A549 (cell line): ENCODE measurements at regions not wholly inside any gene's neighbourhood (a gene's known extent, or its start where the extent isn't known, plus 50 kb on each side); places are given as distances from the start of the nearest gene placed in this dataset.

Experiments used
- CEBPB ChIP-seq, 2 experiments: fragments of >200 bp in 1 of 2; sonication (Bioruptor Twin) in 1 of 2; formaldehyde crosslinking in 1 of 2; IDR thresholded peaks; 2 replicates each; pipeline ENCODE4 v1.6.1; 2012 to 2016
- CHD4 ChIP-seq: fragments of 200-600 bp; sonication (generic); IDR thresholded peaks from 2 replicates; pipeline ENCODE4 v1.6.1; 2016; ENCODE audit warnings: antibody characterized with exemption, mild to moderate bottlenecking, borderline replicate concordance
- MYC ChIP-seq: IDR thresholded peaks from 2 replicates; pipeline ENCODE4 v1.6.1; 2012; ENCODE audit warnings: mild to moderate bottlenecking, inconsistent platforms, low read length, improper control_type of control experiment, borderline replicate concordance
- PHF8 ChIP-seq: fragments of 200-600 bp; sonication (generic); IDR thresholded peaks from 2 replicates; pipeline ENCODE4 v1.6.1; 2016; ENCODE audit warnings: low read depth, mild to moderate bottlenecking, antibody characterized with exemption, moderate library complexity, borderline replicate concordance
- POLR2A ChIP-seq: IDR thresholded peaks from 2 replicates; pipeline ENCODE4 v1.6.1; 2012; ENCODE audit warnings: mild to moderate bottlenecking, low read length
- TF ChIP-seq, protein P1 (sequence below): fragments of 150-350 bp; IDR thresholded peaks from 2 replicates; pipeline ENCODE4 v1.6.1; 2014; ENCODE audit warnings: low read depth, mild to moderate bottlenecking, low read length
- TF ChIP-seq, protein P2 (sequence below): fragments of >200 bp; sonication (Bioruptor Twin); formaldehyde crosslinking; IDR thresholded peaks from 3 replicates; pipeline ENCODE4 v1.5.1; 2016

DNA sequence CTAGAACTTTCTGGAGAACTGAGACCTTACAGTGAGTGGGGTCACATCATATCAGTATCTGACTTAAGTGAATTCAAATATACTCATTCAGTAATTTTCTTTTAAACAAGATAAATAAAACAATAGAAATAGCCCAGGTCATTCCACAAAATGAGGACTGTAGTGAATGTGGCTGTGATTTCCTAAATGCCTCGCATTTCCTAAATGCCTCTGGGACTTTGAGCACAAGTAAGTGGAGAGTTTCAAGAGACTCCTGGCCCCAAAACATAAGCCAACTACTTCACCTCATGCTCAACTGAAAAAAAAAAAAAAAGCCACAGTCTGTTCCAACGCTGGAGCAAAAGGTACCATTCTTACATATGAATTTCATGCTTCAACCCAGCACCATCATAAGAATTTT lies 81.5 kb downstream of the ZNF281 start:
- TF ChIP-seq PHF8 (no peak), MYC (no peak), POLR2A (no peak), CEBPB (IDR thresholded peaks at IDR 0.05) (no peak), CHD4 (no peak)
- TF ChIP-seq, protein P1, sequence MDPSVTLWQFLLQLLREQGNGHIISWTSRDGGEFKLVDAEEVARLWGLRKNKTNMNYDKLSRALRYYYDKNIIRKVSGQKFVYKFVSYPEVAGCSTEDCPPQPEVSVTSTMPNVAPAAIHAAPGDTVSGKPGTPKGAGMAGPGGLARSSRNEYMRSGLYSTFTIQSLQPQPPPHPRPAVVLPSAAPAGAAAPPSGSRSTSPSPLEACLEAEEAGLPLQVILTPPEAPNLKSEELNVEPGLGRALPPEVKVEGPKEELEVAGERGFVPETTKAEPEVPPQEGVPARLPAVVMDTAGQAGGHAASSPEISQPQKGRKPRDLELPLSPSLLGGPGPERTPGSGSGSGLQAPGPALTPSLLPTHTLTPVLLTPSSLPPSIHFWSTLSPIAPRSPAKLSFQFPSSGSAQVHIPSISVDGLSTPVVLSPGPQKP = no peak
- TF ChIP-seq, protein P2, sequence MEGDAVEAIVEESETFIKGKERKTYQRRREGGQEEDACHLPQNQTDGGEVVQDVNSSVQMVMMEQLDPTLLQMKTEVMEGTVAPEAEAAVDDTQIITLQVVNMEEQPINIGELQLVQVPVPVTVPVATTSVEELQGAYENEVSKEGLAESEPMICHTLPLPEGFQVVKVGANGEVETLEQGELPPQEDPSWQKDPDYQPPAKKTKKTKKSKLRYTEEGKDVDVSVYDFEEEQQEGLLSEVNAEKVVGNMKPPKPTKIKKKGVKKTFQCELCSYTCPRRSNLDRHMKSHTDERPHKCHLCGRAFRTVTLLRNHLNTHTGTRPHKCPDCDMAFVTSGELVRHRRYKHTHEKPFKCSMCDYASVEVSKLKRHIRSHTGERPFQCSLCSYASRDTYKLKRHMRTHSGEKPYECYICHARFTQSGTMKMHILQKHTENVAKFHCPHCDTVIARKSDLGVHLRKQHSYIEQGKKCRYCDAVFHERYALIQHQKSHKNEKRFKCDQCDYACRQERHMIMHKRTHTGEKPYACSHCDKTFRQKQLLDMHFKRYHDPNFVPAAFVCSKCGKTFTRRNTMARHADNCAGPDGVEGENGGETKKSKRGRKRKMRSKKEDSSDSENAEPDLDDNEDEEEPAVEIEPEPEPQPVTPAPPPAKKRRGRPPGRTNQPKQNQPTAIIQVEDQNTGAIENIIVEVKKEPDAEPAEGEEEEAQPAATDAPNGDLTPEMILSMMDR = no peak
